HG03139 (cell line): ENCODE measurements at regions not wholly inside any gene's neighbourhood (a gene's known extent, or its start where the extent isn't known, plus 50 kb on each side); places are given as distances from the start of the nearest gene placed in this dataset.
"Not testable (repeated sequence)": the region's sequence is repeated elsewhere in the genome, so short reads cannot be mapped to it uniquely, and the experiment has no call there.

Experiments used
- ATAC-seq: cut with Tn5 transposase; IDR thresholded peaks from one replicate; pipeline ENCODE4 v1.9.1; 2021; ENCODE audit not compliant: unreplicated experiment

DNA sequence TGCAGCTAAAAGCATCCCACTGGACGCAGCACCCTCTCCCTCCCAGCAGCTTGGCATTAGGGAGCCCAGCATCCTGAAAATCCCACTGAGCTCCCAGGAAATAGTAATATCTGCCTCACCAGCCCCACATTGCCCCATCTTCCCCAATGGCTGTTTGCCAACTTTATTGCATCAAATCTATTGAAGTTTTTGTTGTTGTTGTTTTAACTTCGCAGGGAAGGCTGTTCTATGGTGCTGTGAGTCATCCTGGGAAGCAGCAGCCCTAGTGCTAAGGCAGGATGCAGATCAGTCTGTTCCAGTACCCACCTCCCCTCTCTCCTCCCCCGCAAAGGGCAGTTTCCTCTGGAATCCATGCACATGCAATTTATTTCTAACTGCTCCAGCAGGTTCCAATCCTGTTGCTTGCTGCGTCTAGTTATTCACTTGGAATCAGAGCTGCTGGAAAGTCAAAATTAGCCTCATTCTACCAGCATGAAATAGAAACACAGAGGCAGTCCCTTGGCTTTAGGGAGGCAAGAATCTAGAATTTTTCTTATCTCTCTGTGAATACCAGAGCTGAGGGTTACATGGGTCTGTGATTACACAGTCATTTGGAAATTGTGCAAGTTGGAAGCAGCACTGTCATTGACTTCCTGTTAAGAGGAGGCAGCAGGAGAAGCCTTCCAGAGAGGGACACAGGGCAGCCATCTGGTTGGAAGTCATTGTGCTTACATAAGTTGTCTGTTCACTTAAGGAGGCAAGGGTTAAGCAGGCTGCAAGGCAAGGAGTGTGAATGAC is 115.9 kb upstream of the CACUL1 start:
- no peak for ATAC-seq

DNA sequence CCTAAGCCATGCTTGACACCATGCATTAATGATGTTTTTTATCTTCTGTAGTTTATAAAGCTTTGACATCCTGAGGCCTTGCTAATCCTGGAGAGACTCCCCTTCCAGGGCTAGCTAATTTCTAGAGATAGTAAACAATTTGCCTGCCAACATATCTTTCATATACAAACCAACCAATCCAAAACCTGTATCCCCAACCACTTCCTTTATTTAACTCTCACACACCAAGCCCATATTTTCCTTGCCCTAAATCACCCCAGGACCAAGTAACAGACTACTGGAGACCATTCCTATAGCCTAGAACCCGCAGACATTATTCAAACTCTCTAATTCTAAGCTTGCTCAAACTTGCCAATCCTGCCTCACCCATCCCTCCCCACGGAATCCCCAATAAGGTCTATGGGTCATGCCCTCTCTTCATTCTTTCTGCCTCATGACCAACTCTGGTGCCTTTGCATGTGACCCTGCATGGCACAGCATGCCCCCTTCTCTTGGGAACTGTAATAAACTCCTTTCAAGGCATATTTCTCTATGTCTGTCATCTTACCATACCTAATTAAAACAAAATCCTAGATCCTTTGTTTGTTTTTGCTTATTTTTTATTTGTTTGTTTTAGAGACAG is 116.6 kb upstream of the CACUL1 start:
- ATAC-seq, result no peak

DNA sequence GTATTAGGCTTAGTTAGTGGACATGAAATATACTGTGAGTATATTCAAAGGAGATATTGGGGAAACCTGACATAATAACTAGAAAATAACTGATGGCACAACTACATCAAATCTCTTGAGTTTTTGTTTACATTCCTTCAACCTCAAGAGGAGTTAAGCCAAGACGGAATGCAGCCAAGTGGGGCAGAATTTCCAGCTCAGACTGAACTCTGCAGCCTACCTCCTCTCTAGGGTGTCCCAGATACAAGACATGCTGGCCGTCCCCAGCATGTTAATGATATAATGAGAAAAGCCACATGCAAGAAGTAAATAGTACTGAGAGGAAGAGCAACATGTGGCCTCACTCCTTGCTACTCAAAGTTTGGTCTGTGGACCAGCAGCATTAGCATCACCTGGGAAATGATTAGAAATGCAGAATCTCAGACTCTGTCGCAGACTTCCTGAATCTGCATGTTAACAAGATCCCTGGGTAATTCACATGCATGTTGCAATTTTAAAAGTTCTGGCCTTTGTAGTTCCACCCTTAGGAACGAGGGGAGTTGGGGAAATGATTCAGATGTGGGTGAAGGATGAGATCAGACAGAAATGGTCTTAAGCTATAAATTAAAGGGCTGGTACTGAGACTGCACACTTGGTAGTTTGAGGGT is 118.4 kb upstream of the CACUL1 start:
- ATAC-seq, result no peak

DNA sequence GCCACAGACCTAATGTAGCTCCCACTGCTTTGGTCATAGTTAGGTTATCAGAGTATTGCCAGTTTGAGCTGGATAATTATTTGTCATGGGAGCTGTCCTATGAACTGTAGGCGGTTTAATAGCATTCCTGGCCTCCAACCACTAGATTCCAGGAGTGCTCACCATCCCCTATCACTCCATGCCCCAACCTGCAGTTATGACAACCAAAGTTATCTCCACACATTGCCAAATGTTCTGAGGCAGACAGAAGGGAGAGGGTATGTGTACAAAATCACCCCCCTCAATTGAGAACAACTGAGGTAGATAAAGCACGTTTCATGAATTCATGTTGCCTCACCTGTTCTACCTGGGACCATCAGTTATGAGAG is 119.0 kb upstream of the CACUL1 start:
- ATAC-seq, result no peak

DNA sequence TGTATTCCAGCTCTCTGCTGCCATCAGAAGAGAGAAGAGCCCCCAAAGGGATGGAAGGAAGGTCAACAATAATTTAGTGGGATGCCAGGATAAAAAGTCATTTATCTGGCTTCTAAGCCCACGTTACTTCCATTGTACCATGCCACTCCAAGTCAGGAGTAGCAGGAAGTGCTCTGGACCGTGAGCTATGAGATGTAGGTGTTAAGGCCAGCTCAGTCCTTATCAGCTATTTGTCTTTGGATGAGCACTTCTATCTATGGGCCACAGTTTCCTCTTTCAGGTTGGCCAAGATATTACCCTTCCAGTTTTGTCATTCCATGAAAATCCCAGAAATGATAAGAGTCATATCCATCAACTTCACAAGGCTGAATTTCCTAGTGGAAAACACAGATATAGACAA is 119.4 kb upstream of the CACUL1 start:
- ATAC-seq, result no peak

DNA sequence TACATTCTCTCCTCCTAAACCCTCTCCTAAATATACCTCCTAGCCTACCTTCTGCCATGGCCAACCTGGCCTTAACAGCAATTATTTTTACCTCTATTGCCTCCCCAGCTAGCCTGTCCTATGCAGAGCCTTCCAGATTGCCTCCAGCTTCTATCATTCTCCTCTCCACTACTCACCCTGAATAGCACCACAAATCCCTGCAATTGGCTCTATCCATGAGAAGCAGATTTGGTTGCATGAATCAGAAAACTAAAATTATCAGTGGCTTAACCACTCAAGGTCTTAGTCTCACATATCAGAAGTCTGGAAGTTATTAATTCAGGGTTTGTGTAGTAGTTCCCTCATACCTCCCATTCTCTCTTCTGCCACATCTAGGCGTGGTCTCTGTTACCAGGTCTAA is 120.3 kb upstream of the CACUL1 start:
- no peak for ATAC-seq

DNA sequence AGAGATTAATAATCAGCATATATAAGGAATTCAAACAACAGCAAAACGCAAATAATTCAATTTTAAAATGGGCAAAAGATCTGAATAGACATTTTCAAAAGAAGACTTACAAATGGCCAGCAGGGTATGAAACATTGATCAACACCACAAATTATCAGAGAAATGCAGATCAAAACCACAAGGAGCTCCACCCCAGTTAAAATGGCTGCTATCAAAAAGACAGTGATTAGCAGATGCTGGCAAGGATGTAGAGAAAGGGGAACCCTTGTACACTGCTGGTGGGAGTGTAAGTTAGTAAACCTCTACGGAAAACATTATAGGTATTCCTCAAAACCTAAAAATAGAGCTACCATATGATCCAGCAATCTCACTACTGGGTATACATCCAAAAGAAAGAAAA is 128.0 kb upstream of the CACUL1 start:
- ATAC-seq, result no peak

DNA sequence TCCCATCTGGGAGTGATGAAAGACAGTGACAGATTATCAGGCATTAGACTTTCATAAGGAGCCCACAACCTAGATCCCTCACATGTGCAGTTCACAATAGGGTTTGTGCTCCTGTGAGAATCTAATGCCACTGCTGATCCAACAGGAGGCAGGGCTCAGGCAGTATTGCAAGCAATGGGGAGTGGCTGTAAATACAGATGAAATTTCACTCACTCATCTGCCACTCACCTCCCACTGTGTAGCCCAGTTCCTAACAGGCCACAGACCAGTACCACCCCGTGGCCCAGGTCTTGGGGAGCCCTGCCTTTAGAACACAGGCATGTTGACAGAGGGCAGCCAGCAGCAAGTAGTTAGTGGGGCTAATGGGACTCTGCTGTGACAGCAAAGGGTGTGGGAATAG is 137.3 kb upstream of the NANOS1 start:
- ATAC-seq, result no peak

DNA sequence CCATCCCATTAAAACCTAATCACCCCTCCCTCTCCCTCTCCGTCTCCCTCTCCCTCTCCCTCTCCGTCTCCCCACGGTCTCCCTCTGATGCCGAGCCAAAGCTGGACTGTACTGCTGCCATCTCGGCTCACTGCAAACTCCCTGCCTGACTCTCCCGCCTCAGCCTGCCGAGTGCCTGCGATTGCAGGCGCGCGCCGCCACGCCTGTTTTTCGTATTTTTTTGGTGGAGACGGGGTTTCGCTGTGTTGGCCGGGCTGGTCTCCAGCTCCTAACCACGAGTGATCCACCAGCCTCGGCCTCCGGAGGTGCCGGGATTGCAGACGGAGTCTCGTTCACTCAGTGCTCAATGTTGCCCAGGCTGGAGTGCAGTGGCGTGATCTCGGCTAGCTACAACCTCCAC is 134.6 kb upstream of the NANOS1 start:
- ATAC-seq, result not testable (repeated sequence)

DNA sequence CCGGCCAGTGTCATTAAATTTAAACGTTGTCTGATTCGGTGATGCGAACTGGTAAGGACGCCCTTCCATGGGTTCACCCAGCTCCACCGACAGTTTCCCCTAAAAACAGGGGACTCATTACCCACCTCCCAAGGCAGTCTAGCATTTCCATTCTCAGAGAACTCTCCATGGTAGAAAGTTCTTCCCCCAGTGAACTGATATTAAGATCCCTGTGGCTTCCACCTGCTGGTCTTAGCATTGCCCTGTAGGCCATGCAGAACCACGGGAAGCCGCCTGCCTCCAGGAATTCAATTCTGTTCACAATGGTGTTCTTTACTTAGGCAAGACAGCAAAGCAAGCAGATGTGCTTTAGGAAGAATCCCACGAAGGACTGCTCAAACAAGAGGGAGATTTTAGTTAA is 128.9 kb upstream of the NANOS1 start:
- no peak for ATAC-seq

DNA sequence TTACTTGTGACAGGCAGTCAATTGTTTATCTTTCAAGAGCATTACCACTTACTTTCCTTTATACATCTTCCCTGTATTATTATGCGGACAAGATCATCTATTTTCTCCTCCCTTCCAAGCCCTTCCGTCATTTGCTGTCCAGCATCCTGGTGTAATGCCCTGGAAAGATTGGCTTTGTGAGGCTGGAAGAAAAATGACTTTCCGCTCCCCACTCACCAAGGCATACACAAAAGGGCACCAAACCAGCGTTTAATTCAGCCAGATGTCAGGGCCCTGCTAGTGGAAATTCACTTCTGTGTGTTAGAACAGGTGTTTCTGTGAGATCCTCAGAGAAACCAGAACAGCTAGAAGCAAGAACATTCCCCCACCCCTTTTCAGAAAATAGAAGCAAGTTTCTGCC is 128.1 kb upstream of the NANOS1 start:
- no peak for ATAC-seq

DNA sequence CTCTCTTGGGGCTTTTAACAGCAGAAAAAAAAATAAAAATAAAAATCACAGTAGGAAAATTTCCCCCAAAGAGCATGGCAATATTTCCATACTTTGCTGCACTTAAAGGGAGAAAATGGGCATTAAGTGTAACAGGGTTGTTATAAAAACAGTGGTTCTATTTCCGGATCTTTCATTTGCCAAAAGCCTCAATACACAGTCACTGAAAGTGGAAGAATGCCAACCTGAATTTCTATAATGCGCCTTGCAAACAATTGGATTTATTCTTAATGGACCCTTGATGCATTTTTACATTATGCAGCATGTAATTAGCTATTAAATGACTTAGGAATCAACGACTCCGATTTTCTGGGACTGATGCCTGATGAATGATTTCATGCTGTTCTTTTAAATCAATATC is 127.6 kb upstream of the NANOS1 start:
- ATAC-seq, result no peak

DNA sequence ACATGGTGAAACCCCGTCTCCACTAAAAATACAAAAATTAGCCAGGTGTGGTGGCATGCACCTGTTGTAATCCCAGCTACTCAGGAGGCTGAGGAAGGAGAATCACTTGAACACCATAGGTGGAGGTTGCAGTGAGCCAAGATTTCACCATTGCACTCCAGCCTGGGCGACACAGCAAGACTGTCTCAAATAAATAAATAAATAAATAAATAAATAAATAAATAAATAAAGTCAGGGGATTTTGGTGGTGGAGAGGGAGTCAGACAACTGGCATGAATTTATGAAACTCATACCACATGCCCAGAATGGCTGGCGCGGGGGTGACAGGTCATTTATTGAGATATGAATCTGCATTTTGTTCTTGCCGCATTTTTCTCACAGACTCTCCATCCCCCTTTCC is 126.9 kb upstream of the NANOS1 start:
- not testable (repeated sequence) for ATAC-seq

DNA sequence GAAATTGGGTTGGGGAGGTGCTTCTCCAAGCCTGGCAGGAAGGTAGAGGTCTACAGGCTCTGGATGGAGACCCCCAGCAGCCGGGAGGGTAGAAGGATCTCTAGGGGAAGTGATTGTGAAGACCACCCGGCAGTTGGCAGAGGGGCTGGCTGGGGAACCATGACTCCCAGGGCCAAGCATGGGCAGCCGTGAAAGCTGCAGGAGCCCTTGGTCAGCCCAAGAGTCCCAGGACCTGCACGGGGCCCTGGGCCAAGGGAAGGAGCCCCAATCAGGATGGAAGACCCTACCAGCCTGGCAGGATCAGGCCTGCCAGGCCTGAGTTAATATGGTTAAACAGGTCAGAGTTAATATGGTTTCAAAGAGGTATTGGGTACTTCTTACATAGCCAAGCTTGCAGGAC is 126.3 kb upstream of the NANOS1 start:
- no peak for ATAC-seq

DNA sequence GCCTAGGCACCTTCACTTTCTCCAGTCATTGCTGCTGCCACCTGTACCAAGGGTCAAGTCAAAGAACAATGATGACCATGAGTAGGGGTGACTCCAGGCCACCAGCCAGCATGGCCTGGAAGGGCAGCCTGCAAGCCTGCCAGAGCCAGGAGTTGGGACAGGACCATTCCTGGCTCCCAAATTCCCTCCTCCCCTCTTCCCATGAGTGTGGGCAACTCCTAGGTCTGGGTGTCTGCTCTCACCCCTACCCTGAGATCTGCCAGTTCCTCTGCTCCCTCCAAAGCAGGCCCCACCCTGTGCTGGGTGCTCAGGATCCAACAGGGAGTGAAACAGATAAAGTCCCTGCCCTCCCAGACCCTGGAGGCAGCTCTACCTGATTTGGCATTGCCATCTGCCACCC is 125.8 kb upstream of the NANOS1 start:
- ATAC-seq, result no peak

DNA sequence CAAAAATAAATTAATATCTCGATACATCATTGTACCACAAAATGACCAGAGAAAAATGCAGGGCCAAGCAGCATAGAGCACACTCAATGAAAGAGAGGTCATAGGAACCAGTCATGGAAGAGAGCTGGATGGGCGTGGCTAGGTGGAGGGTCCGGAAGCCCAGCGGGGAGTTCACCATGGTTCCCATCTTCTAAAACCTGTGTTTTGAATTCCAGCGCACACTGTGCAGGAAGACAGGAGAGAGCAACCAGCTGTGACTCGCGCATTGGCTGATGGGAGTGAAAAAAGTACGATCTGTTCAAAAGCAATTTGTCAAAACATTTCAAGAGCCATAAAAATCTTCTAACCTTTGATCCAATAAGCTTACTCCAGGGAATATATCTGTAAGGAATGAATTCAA is 125.2 kb upstream of the NANOS1 start:
- ATAC-seq, result no peak

DNA sequence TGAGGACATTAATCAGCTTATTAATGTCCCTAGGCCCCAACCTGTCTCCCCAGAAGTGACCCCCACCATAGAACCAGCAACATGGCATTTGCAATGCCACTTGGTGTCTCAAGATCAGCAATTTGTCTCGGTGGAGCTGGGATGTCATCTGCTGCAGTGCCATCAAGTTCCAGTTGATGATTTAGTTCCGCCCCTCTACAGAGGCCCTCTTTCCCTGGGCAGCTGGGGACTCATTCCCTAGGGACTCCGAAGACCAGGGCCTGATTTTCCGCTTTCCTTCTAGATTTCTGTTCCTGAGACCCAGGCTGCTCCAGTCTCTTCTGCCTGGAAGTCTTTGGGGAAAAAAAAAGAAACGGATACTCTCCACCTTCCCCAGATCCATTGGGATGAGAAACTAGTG is 122.5 kb upstream of the NANOS1 start:
- no peak for ATAC-seq

DNA sequence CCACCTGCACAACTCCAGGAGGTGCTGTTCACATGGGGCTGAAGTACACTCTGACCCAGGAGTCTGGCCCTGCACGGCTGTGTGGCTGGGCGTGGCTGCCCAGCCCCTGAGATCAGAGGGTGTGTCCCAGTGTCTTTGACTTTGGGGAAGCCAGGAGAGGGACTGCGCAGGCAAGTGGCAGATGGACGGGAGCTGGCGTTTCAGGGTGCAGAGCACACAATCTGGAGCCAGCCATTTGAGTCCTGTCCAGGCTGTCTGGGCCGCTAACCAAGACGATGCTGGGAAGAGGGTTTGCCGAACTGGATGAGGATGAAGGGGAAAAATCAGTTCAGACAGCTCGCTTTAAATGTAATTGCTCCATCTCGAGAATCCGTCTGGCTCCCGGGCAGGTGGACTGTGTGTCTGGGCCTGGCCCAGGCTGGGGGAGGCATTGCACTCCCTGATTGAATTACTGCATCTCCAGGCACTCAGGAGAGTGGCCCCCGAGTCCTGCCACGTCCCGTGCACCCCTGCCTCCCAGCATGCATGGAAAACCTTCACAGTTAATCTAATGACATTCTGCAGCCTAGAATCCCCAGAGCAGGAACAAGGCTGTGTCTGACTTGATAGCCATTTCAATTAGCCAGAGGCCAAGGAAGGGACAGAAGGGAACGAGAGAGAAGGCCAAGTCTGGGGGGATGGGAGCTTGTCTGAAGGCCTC is 120.8 kb upstream of the NANOS1 start:
- ATAC-seq, result no peak

DNA sequence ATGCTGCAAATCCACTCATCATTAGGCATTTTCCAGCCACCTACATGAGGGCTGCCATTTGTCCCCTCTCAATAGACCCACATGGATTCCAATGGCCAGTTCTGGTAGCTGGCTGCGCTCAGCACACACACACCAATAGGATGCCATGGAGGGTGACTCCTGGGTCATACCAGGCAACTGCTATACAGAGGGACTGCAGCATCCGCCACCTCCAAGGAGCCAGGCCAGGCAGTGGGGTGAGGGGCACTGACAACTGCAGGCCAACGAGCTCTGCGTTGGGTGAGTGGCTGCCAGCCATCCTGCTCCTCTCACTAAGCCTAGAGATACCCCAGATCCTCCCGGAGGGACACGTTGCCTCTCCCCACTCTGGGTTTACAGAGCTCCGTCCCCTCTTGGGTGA is 118.8 kb upstream of the NANOS1 start:
- no peak for ATAC-seq

DNA sequence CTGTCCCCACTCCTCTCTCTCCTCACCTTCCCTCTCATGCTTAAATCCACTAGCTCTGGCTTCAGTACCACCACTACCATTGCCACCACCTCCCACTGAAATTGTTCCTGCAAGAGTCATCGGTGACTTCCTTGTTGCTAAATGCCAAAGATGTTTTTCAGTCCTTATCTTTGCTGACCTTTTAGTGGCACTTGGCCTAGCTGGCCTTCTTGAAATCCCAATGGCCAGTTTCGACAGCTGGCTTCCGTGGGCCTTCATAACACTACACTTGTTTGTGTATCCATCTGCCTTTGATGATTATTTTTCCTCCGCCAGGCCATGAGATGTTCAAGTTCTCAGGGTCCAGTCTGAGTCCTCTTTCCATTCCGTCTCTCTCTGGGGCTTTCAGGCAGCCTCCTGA is 118.2 kb upstream of the NANOS1 start:
- ATAC-seq, result no peak

DNA sequence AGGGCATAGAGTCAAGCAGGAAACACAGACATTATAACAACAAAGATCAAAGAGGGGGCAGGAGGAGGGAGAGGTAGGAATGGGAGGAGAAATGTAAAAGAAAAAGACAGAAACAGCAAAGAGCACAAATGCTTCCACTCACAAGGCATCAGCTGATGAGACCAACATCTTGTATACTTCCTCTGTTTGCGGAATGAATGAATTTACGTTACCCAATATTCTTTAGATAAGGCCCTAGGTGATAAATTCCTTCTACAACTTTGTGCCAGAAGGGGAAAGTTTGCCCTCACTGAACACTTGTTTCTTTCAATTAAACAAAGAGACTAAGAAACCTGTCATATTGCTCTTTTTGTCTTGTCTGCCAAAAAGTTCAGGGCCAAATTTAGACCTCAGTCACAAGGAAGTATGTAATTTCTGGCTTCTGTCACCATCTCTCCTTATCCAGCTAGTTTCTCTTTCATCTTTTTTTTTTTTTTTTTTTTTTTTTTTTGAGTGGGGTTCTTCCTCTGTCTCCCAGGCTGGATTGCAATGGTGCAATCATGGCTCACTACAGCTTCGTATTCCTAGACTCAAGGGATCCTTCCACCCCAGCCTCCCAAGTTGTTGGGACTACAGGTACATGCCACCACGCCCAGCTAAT is 116.4 kb upstream of the NANOS1 start:
- no peak for ATAC-seq
